GM23248 (cell line): ENCODE measurements at regions not wholly inside any gene's neighbourhood (a gene's known extent, or its start where the extent isn't known, plus 50 kb on each side); places are given as distances from the start of the nearest gene placed in this dataset.

Experiments used
- EZH2 ChIP-seq: fragments of 200-600 bp; sonication (generic); IDR thresholded peaks from 2 replicates; pipeline ENCODE4 v1.6.1; 2018; ENCODE audit warnings: antibody characterized with exemption, mild to moderate bottlenecking; ENCODE audit not compliant: insufficient read depth, poor library complexity, severe bottlenecking
- EZH2phosphoT487 ChIP-seq: fragments of 200-600 bp; sonication (generic); IDR thresholded peaks from 2 replicates; pipeline ENCODE4 v1.6.1; 2018; ENCODE audit warnings: antibody characterized with exemption, moderate library complexity, mild to moderate bottlenecking, low read depth; ENCODE audit not compliant: insufficient read depth

- TF ChIP-seq EZH2 (no peak), EZH2phosphoT487 (no peak)
Observed at GRCh38 chr7:25706764-25707163, 445.2 kb upstream of the NFE2L3 start.
